ENCODE measurements at regions not wholly inside any gene's neighbourhood (a gene's known extent, or its start where the extent isn't known, plus 50 kb on each side); places are given as distances from the start of the nearest gene placed in this dataset.

GRCh38 chr15:34651997-34652725, 68.7 kb upstream of the GOLGA8B start:
- no peaks in the 10 kb centered on the region for H3K9me3 ChIP-seq (ENCODE audit: control insufficient read depth in 1 of 2, insufficient read depth in 1 of 2, low read depth in 1 of 2, low read length in 2 of 2)
- no TSS peak for BruUV-seq (replicated peaks)
- TF ChIP-seq MAX (IDR thresholded peaks at IDR 0.05) = no peak
- TF ChIP-seq SRF (IDR thresholded peaks at IDR 0.05; ENCODE audit: low read depth) = no peak
- no peak for TF ChIP-seq ELF1 (IDR thresholded peaks at IDR 0.05; ENCODE audit: borderline replicate concordance, low read depth)
- no peak for TF ChIP-seq CBX3 (IDR thresholded peaks at IDR 0.05; ENCODE audit: low read depth)
- intact Hi-C loops (cut with micrococcal nuclease) = no loop called here
- ATAC-seq (no peak), DNase-seq (ENCODE audit: low read depth, low spot score) (no peak)
- H3K9ac ChIP-seq (ENCODE audit: low read length) = no peak overlapping the region
- no peaks in the 10 kb centered on the region for H3K36me3 ChIP-seq (ENCODE audit: control insufficient read depth in 1 of 2, insufficient read depth in 2 of 2, low read length in 2 of 2)
- RAD21 ChIA-PET (ENCODE audit: low non-redundant PET in 1 of 2, low total read pairs in 2 of 2, uncharacterized antibody in 2 of 2, unreplicated experiment in 2 of 2) = no interaction called here
- H3K4me2 ChIP-seq (ENCODE audit: low read length) = no peak overlapping the region
- no peak overlapping the region for H3K4me3 ChIP-seq (replicated peaks in 1 of 2; ENCODE audit: low read depth in 1 of 2, low read length in 2 of 2)
- H3K4me1 ChIP-seq (ENCODE audit: control insufficient read depth in 1 of 2, insufficient read depth in 2 of 2, low read length in 2 of 2) = no peaks in the 10 kb centered on the region
- H3K79me2 ChIP-seq (ENCODE audit: insufficient read depth, low read length) = no peaks in the 10 kb centered on the region
- 0 out of 2 replicates have a peak, but pooled peaks cover 13% of the 10 kb centered on the region for H3K27me3 ChIP-seq (ENCODE audit: insufficient read depth, low read length)
- H3K27ac ChIP-seq (ENCODE audit: low read depth, low read length) = no peak overlapping the region
- H3K9me2 ChIP-seq (ENCODE audit: insufficient read depth) = no peaks in the 10 kb centered on the region
- H2AFZ ChIP-seq (ENCODE audit: low read depth, low read length, poor library complexity, severe bottlenecking) = no peak overlapping the region
- no peaks in the 10 kb centered on the region for H4K20me1 ChIP-seq (ENCODE audit: insufficient read depth)
- POLR2A ChIA-PET = no interaction called here
- CTCF ChIA-PET = no interaction called here

- Histone ChIP-seq H3K79me2 (ENCODE audit: insufficient read depth, low read length) (no peaks in the 10 kb centered on the region), H3K4me2 (ENCODE audit: low read length) (no peak overlapping the region), H3K9ac (ENCODE audit: low read length) (no peak overlapping the region), H3K36me3 (ENCODE audit: control insufficient read depth in 1 of 2, insufficient read depth in 2 of 2, low read length in 2 of 2) (no peaks in the 10 kb centered on the region), H3K27ac (ENCODE audit: low read depth, low read length) (no peak overlapping the region), H4K20me1 (ENCODE audit: insufficient read depth) (no peaks in the 10 kb centered on the region), H3K4me1 (ENCODE audit: control insufficient read depth in 1 of 2, insufficient read depth in 2 of 2, low read length in 2 of 2) (no peaks in the 10 kb centered on the region), H3K9me3 (ENCODE audit: control insufficient read depth in 1 of 2, insufficient read depth in 1 of 2, low read depth in 1 of 2, low read length in 2 of 2) (no peaks in the 10 kb centered on the region), H2AFZ (ENCODE audit: low read depth, low read length, poor library complexity, severe bottlenecking) (no peak overlapping the region), H3K4me3 (replicated peaks in 1 of 2; ENCODE audit: low read depth in 1 of 2, low read length in 2 of 2) (no peak overlapping the region), H3K27me3 (ENCODE audit: insufficient read depth, low read length) (0 out of 2 replicates have a peak, but pooled peaks cover under 1% of the 10 kb centered on the region), H3K9me2 (ENCODE audit: insufficient read depth) (no peaks in the 10 kb centered on the region)
- ATAC-seq (no peak), DNase-seq (ENCODE audit: low read depth, low spot score) (no peak)
- ChIA-PET RAD21 (ENCODE audit: low non-redundant PET in 1 of 2, low total read pairs in 2 of 2, uncharacterized antibody in 2 of 2, unreplicated experiment in 2 of 2) (no interaction called here), POLR2A (no interaction called here), CTCF (no interaction called here)
- intact Hi-C loops (cut with micrococcal nuclease) = no loop called here
- BruUV-seq (replicated peaks) = no TSS peak
- TF ChIP-seq EZH2phosphoT487 (IDR thresholded peaks at IDR 0.05; ENCODE audit: borderline replicate concordance) = no peak
- TF ChIP-seq ZBTB33 (IDR thresholded peaks at IDR 0.05; ENCODE audit: extremely low read depth, insufficient replicate concordance, low read length) = no peak
- no peak for TF ChIP-seq FOSL1 (IDR thresholded peaks at IDR 0.05; ENCODE audit: low read depth)
- no peak for TF ChIP-seq ZFX (IDR thresholded peaks at IDR 0.05)
- TF ChIP-seq SP1 (IDR thresholded peaks at IDR 0.05; ENCODE audit: low read depth) = no peak
- TF ChIP-seq POLR2AphosphoS5 (IDR thresholded peaks at IDR 0.05; ENCODE audit: low read depth, low read length) = no peak
- TF ChIP-seq REST (IDR thresholded peaks at IDR 0.05; ENCODE audit: low read depth) = no peak
- no peak for TF ChIP-seq ELF1 (IDR thresholded peaks at IDR 0.05; ENCODE audit: borderline replicate concordance, low read depth)
- no peak for TF ChIP-seq ATF3 (IDR thresholded peaks at IDR 0.05)
- no peak for TF ChIP-seq POLR2A (IDR thresholded peaks at IDR 0.05; ENCODE audit: borderline replicate concordance, extremely low read depth, insufficient read depth, insufficient read length)
- TF ChIP-seq CBX3 (IDR thresholded peaks at IDR 0.05; ENCODE audit: low read depth) = no peak
- TF ChIP-seq TCF7L2 (IDR thresholded peaks at IDR 0.05; ENCODE audit: borderline replicate concordance, extremely low read depth, insufficient read depth, insufficient read length) = no peak
- TF ChIP-seq YY1 (IDR thresholded peaks at IDR 0.05; ENCODE audit: extremely low read depth, insufficient replicate concordance, low read depth, low read length) = no peak
Measured at GRCh38 chr15:34650177-34650576, 66.7 kb upstream of the GOLGA8B start.
